GM18951 (cell line): ENCODE measurements at regions not wholly inside any gene's neighbourhood (a gene's known extent, or its start where the extent isn't known, plus 50 kb on each side); places are given as distances from the start of the nearest gene placed in this dataset.

Source experiments
- POLR2A ChIP-seq: IDR thresholded peaks from 4 replicates; pipeline ENCODE4 v1.6.1; 2011; ENCODE audit warnings: mild to moderate bottlenecking; ENCODE audit not compliant: insufficient read length, insufficient read depth; ENCODE audit errors: extremely low read depth
- in situ Hi-C: fragments of 300-500 bp; cut with MboI; formaldehyde crosslinking; loops from one replicate; pipeline ENCODE4 v1.12.0; 2022; ENCODE audit warnings: low sequenced_read_pairs, mixed read lengths, inconsistent platforms; ENCODE audit not compliant: unreplicated experiment

- TF ChIP-seq POLR2A: no peak
- in situ Hi-C loops: no loop called here
Measured at GRCh38 chr6:140905050-140905449, 1227.7 kb upstream of the GJE1 start.

GRCh38 chr6:140897804-140898573 is 1234.7 kb upstream of the GJE1 start:
- in situ Hi-C loops: no loop called here
- no peak for TF ChIP-seq POLR2A

GRCh38 chr6:140897349-140897748 is 1235.4 kb upstream of the GJE1 start:
- TF ChIP-seq POLR2A: no peak

GRCh38 chr6:140893432-140893831 is 1239.3 kb upstream of the GJE1 start:
- in situ Hi-C loops: no loop called here

More at GRCh38 chr6:140897349-140897748, 1235.4 kb upstream of the GJE1 start:
- in situ Hi-C loops: no loop called here

GRCh38 chr6:140879946-140880345 is 1252.8 kb upstream of the GJE1 start:
- in situ Hi-C loops: no loop called here
- no peak for TF ChIP-seq POLR2A

More at GRCh38 chr6:140893432-140893831, 1239.3 kb upstream of the GJE1 start:
- TF ChIP-seq POLR2A: no peak

GRCh38 chr6:140874066-140874465 is 1258.7 kb upstream of the GJE1 start:
- in situ Hi-C loops: no loop called here
- no peak for TF ChIP-seq POLR2A

GRCh38 chr6:140872885-140873284 is 1259.8 kb upstream of the GJE1 start:
- TF ChIP-seq POLR2A: no peak
- in situ Hi-C loops: no loop called here

- no peak for TF ChIP-seq POLR2A
Measured at GRCh38 chr6:140871911-140872310, 1260.8 kb upstream of the GJE1 start.

GRCh38 chr6:140867336-140867735 is 1265.4 kb upstream of the GJE1 start:
- no peak for TF ChIP-seq POLR2A
- in situ Hi-C loops: no loop called here

More at GRCh38 chr6:140871911-140872310, 1260.8 kb upstream of the GJE1 start:
- in situ Hi-C loops: no loop called here

- TF ChIP-seq POLR2A: no peak
Measured at GRCh38 chr6:140858381-140858971, 1274.2 kb upstream of the GJE1 start.

GRCh38 chr6:140857739-140858380 is 1274.9 kb upstream of the GJE1 start:
- TF ChIP-seq POLR2A: no peak
- in situ Hi-C loops: no loop called here

More at GRCh38 chr6:140858381-140858971, 1274.2 kb upstream of the GJE1 start:
- in situ Hi-C loops: no loop called here

- in situ Hi-C loops: no loop called here
- no peak for TF ChIP-seq POLR2A
Measured at GRCh38 chr6:140855520-140855919, 1277.2 kb upstream of the GJE1 start.

- TF ChIP-seq POLR2A: no peak
Measured at GRCh38 chr6:140854318-140854717, 1278.4 kb upstream of the GJE1 start.

GRCh38 chr6:140850438-140850837 is 1282.3 kb upstream of the GJE1 start:
- no peak for TF ChIP-seq POLR2A
- in situ Hi-C loops: no loop called here

More at GRCh38 chr6:140854318-140854717, 1278.4 kb upstream of the GJE1 start:
- in situ Hi-C loops: no loop called here

GRCh38 chr6:140849456-140849855 is 1283.3 kb upstream of the GJE1 start:
- in situ Hi-C loops: no loop called here
- no peak for TF ChIP-seq POLR2A
